Ramos (cell line): ENCODE measurements at regions not wholly inside any gene's neighbourhood (a gene's known extent, or its start where the extent isn't known, plus 50 kb on each side); places are given as distances from the start of the nearest gene placed in this dataset.
"Not testable (repeated sequence)": the region's sequence is repeated elsewhere in the genome, so short reads cannot be mapped to it uniquely, and the experiment has no call there.

ENCODE experiments used
- in situ Hi-C: fragments of 300-500 bp; cut with MboI; formaldehyde crosslinking; loops from one replicate; pipeline ENCODE4 v1.14.3; 2022; ENCODE audit warnings: low sequenced_read_pairs; ENCODE audit not compliant: unreplicated experiment

GRCh38 chr3:112738366-112738765 is 97.4 kb upstream of the CCDC80 start:
- in situ Hi-C loops = loop anchor here (10.0 kb wide), 1 partner anchor 246 kb away; no protein-coding TSS in a partner anchor

- in situ Hi-C loops = loop anchor here (10.0 kb wide), 1 partner anchor 248 kb away; no protein-coding TSS in a partner anchor
Measured at GRCh38 chr3:112736805-112737566, 96.0 kb upstream of the CCDC80 start.

- in situ Hi-C loops = loop anchor here (10.0 kb wide), 1 partner anchor 248 kb away; no protein-coding TSS in a partner anchor
Measured at GRCh38 chr3:112736386-112736785, 95.4 kb upstream of the CCDC80 start.

GRCh38 chr3:112735926-112736325 is 95.0 kb upstream of the CCDC80 start:
- in situ Hi-C loops = loop anchor here (10.0 kb wide), 1 partner anchor 249 kb away; no protein-coding TSS in a partner anchor

- in situ Hi-C loops = loop anchor here (10.0 kb wide), 1 partner anchor 250 kb away; no protein-coding TSS in a partner anchor
Measured at GRCh38 chr3:112734736-112735350, 93.9 kb upstream of the CCDC80 start.

- in situ Hi-C loops = loop anchor here (10.0 kb wide), 1 partner anchor 251 kb away; no protein-coding TSS in a partner anchor
Measured at GRCh38 chr3:112734171-112734570, 93.2 kb upstream of the CCDC80 start.

GRCh38 chr3:112730210-112730609 is 89.3 kb upstream of the CCDC80 start:
- in situ Hi-C loops = loop anchor here (10.0 kb wide), 1 partner anchor 255 kb away; no protein-coding TSS in a partner anchor

GRCh38 chr3:112721231-112721630 is 80.3 kb upstream of the CCDC80 start:
- in situ Hi-C loops = no loop called here

GRCh38 chr3:112718967-112719366 is 78.0 kb upstream of the CCDC80 start:
- in situ Hi-C loops = no loop called here

GRCh38 chr3:112718516-112718915 is 77.6 kb upstream of the CCDC80 start:
- in situ Hi-C loops = no loop called here

GRCh38 chr3:112709911-112710310 is 69.0 kb upstream of the CCDC80 start:
- in situ Hi-C loops = no loop called here

GRCh38 chr3:112699436-112699978 is 58.6 kb upstream of the CCDC80 start:
- in situ Hi-C loops = no loop called here

- in situ Hi-C loops = not testable (repeated sequence)
Measured at GRCh38 chr3:112698442-112698841, 57.5 kb upstream of the CCDC80 start.

GRCh38 chr3:112696244-112696643 is 55.3 kb upstream of the CCDC80 start:
- in situ Hi-C loops = not testable (repeated sequence)

- in situ Hi-C loops = not testable (repeated sequence)
Measured at GRCh38 chr3:112695377-112696108, 54.6 kb upstream of the CCDC80 start.

- in situ Hi-C loops = not testable (repeated sequence)
Measured at GRCh38 chr3:112694906-112695305, 54.0 kb upstream of the CCDC80 start.

GRCh38 chr3:112693186-112693585 is 52.2 kb upstream of the CCDC80 start:
- in situ Hi-C loops = no loop called here
